Osteoblast (primary cell): ENCODE measurements at regions not wholly inside any gene's neighbourhood (a gene's known extent, or its start where the extent isn't known, plus 50 kb on each side); places are given as distances from the start of the nearest gene placed in this dataset.
"Not testable (repeated sequence)": the region's sequence is repeated elsewhere in the genome, so short reads cannot be mapped to it uniquely, and the experiment has no call there.

ENCODE experiments used
- DNase-seq: peaks from one replicate; pipeline ENCODE4 v3.0.0; 2011; ENCODE audit warnings: low spot score, mixed read lengths; ENCODE audit not compliant: insufficient read length; ENCODE audit errors: missing footprints
- H2AFZ ChIP-seq: 2 replicates; pipeline ENCODE4 v1.6.0; 2011; ENCODE audit warnings: mild to moderate bottlenecking, low read length
- H3K27ac ChIP-seq: 2 replicates; pipeline ENCODE4 v1.5.1; 2011; ENCODE audit warnings: mild to moderate bottlenecking, low read depth, low read length, moderate library complexity
- H3K27me3 ChIP-seq: 2 replicates; pipeline ENCODE4 v1.6.0; 2012; ENCODE audit warnings: mild to moderate bottlenecking, control low read depth, inconsistent platforms, low read length, moderate library complexity; ENCODE audit not compliant: insufficient read depth
- H3K36me3 ChIP-seq: 2 replicates; pipeline ENCODE4 v1.5.1; 2011; ENCODE audit warnings: mild to moderate bottlenecking, low read length, control low read depth, moderate library complexity; ENCODE audit not compliant: insufficient read depth
- H3K4me1 ChIP-seq: 2 replicates; pipeline ENCODE4 v1.5.1; 2011; ENCODE audit warnings: mild to moderate bottlenecking, low read length, control low read depth, moderate library complexity; ENCODE audit not compliant: insufficient read depth
- H3K4me2 ChIP-seq: 2 replicates; pipeline ENCODE4 v1.6.0; 2011; ENCODE audit warnings: mild to moderate bottlenecking, low read length; ENCODE audit not compliant: insufficient read depth
- H3K4me3 ChIP-seq: fragments of 200-600 bp; sonication (generic); 3 replicates; pipeline ENCODE4 v1.5.1; 2012; ENCODE audit warnings: mild to moderate bottlenecking, low read length, inconsistent platforms; ENCODE audit not compliant: insufficient read depth
- H3K79me2 ChIP-seq: 2 replicates; pipeline ENCODE4 v1.6.0; 2012; ENCODE audit warnings: mild to moderate bottlenecking, low read length, control low read depth, inconsistent platforms; ENCODE audit not compliant: insufficient read depth
- H3K9me3 ChIP-seq: 2 replicates; pipeline ENCODE4 v1.5.1; 2011; ENCODE audit warnings: low read depth, low read length, control low read depth
- H4K20me1 ChIP-seq: 2 replicates; pipeline ENCODE4 v1.6.0; 2012; ENCODE audit warnings: mild to moderate bottlenecking, low read length, control low read depth; ENCODE audit not compliant: insufficient read depth
- TF ChIP-seq, protein P1 (sequence below): IDR thresholded peaks from 2 replicates; pipeline ENCODE4 v1.5.1; 2011; ENCODE audit warnings: mild to moderate bottlenecking, low read depth, low read length, moderate library complexity; ENCODE audit errors: extremely low read depth

DNA sequence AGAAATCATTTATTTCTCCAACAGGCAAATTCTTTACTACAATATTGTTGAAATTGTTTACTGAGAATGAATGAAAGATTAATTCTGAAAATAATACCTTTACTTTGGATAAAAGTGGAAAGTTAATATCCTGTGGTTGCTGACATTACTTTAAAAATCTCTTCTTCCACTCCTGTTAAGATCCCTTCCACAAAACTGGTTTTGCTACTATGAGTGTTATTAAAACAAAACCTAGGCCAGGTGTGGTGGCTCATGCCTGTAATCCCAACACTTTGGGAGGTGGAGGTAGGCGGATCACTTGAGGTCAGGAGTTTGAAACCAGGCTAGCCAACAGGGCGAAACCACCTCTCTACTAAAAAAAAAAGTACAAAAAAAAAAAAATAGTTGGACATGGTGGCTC, 123.9 kb upstream of the CCDC150 start:
- H3K27ac ChIP-seq: no peak overlapping the region
- no peaks in the 10 kb centered on the region for H4K20me1 ChIP-seq
- H3K9me3 ChIP-seq: no peaks in the 10 kb centered on the region
- no peak overlapping the region for H3K4me3 ChIP-seq
- no peak for DNase-seq
- no peak overlapping the region for H2AFZ ChIP-seq
- no peak overlapping the region for H3K4me2 ChIP-seq
- no peaks in the 10 kb centered on the region for H3K27me3 ChIP-seq
- H3K4me1 ChIP-seq: peaks cover 12% of the 10 kb centered on the region
- TF ChIP-seq, protein P1, sequence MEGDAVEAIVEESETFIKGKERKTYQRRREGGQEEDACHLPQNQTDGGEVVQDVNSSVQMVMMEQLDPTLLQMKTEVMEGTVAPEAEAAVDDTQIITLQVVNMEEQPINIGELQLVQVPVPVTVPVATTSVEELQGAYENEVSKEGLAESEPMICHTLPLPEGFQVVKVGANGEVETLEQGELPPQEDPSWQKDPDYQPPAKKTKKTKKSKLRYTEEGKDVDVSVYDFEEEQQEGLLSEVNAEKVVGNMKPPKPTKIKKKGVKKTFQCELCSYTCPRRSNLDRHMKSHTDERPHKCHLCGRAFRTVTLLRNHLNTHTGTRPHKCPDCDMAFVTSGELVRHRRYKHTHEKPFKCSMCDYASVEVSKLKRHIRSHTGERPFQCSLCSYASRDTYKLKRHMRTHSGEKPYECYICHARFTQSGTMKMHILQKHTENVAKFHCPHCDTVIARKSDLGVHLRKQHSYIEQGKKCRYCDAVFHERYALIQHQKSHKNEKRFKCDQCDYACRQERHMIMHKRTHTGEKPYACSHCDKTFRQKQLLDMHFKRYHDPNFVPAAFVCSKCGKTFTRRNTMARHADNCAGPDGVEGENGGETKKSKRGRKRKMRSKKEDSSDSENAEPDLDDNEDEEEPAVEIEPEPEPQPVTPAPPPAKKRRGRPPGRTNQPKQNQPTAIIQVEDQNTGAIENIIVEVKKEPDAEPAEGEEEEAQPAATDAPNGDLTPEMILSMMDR: no peak
- H3K36me3 ChIP-seq: no peaks in the 10 kb centered on the region
- H3K79me2 ChIP-seq: no peaks in the 10 kb centered on the region

DNA sequence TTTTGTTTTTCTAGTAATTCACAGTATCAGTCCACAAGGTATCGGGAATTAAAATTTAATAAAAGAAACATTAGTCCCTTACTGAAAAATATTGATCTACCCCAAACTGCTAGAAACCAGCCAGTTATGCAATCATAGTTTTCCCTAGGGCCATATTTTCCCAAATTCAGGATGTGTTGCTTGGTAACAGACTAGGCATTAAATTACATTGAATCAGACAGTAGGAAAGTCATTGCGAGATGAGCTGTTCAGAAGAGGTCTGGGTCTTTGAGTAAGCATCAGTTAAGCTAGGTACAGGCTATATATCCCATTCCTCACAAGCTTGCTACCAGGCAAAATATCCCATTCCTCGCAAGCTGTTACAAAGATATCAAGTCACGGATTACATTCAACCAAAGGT, 123.0 kb upstream of the CCDC150 start:
- Histone ChIP-seq H3K79me2 (no peaks in the 10 kb centered on the region), H2AFZ (no peak overlapping the region), H3K4me2 (no peak overlapping the region), H3K27ac (no peak overlapping the region), H3K4me3 (no peak overlapping the region), H3K27me3 (no peaks in the 10 kb centered on the region), H3K36me3 (no peaks in the 10 kb centered on the region), H3K4me1 (peaks cover 10% of the 10 kb centered on the region), H4K20me1 (no peaks in the 10 kb centered on the region), H3K9me3 (no peaks in the 10 kb centered on the region)
- TF ChIP-seq, protein P1: no peak
- DNase-seq: peak; percentile 83

GRCh38 chr2:196520605-196521004, 118.9 kb upstream of the CCDC150 start:
- Histone ChIP-seq H3K27ac (no peak overlapping the region), H3K9me3 (no peaks in the 10 kb centered on the region), H3K36me3 (no peaks in the 10 kb centered on the region), H3K4me2 (no peak overlapping the region), H3K4me3 (no peak overlapping the region), H3K79me2 (no peaks in the 10 kb centered on the region), H3K27me3 (no peaks in the 10 kb centered on the region), H2AFZ (no peak overlapping the region), H4K20me1 (no peaks in the 10 kb centered on the region), H3K4me1 (peaks cover 7% of the 10 kb centered on the region)
- no peak for DNase-seq
- TF ChIP-seq, protein P1: no peak

DNA sequence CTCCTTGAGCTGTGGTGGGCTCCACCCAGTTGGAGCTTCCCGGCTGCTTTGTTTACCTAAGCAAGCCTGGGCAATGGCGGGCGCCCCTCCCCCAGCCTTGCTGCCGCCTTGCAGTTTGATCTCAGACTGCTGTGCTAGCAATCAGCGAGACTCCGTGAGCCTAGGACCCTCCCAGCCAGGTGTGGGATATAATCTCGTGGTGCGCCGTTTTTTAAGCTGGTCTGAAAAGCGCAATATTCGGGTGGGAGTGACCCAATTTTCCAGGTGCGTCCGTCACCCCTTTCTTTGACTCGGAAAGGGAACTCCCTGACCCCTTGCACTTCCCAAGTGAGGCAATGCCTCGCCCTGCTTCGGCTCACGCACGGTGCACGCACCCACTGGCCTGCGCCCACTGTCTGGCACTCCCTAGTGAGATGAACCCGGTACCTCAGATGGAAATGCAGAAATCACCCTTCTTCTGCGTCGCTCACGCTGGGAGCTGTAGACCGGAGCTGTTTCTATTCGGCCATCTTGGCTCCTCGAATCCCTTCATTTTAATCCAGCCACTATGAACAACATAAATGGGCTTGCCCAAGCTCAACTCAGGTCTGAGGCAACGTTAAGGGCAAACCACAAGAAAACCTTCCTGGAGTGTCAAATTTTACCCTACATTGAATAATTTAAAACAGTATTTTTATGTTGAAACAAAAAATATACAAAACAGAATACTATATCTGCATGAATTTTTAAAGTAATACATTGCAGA, 112.4 kb upstream of the CCDC150 start:
- not testable (repeated sequence) for H3K36me3 ChIP-seq, H2AFZ ChIP-seq, H3K79me2 ChIP-seq, H4K20me1 ChIP-seq, H3K4me2 ChIP-seq, H3K27ac ChIP-seq, H3K27me3 ChIP-seq, H3K9me3 ChIP-seq, H3K4me3 ChIP-seq, H3K4me1 ChIP-seq, DNase-seq
